HL-60 (cell line): ENCODE measurements at regions not wholly inside any gene's neighbourhood (a gene's known extent, or its start where the extent isn't known, plus 50 kb on each side); places are given as distances from the start of the nearest gene placed in this dataset.

ENCODE experiments used
- DNase-seq, 2 experiments: peaks; one replicate each; pipeline ENCODE4 v3.0.0-alpha.2; 2010 to 2020; ENCODE audit warnings: low read depth in 1 of 2, low spot score in 1 of 2
- H3K27ac ChIP-seq: fragments of 250-450 bp; sonication (Bioruptor Pico); replicated peaks from 2 replicates; pipeline ENCODE4 v1.5.1; 2020; ENCODE audit warnings: mild to moderate bottlenecking, moderate library complexity
- H3K27me3 ChIP-seq: fragments of 250-450 bp; sonication (Bioruptor Pico); 2 replicates; pipeline ENCODE4 v1.5.1; 2021; ENCODE audit warnings: mild to moderate bottlenecking, moderate library complexity; ENCODE audit not compliant: insufficient read depth, poor library complexity, severe bottlenecking
- H3K4me3 ChIP-seq: replicated peaks from 2 replicates; pipeline ENCODE4 v1.5.1; 2011; ENCODE audit warnings: mild to moderate bottlenecking, control low read depth, low read length; ENCODE audit not compliant: insufficient read depth
- CTCF ChIP-seq: IDR thresholded peaks from one replicate; pipeline ENCODE4 v1.5.1; 2011; ENCODE audit warnings: low read length, control low read depth, inconsistent platforms; ENCODE audit not compliant: insufficient read depth
- GABPA ChIP-seq: IDR thresholded peaks from 2 replicates; pipeline ENCODE4 v1.6.1; 2012; ENCODE audit warnings: low read depth
- POLR2AphosphoS5 ChIP-seq: IDR thresholded peaks from 2 replicates; pipeline ENCODE4 v1.6.1; 2012; ENCODE audit warnings: low read depth
- REST ChIP-seq: IDR thresholded peaks from 2 replicates; pipeline ENCODE4 v1.6.1; 2012; ENCODE audit warnings: low read depth; ENCODE audit not compliant: insufficient replicate concordance
- SPI1 ChIP-seq: IDR thresholded peaks from 2 replicates; pipeline ENCODE4 v1.6.1; 2012; ENCODE audit warnings: low read depth, mild to moderate bottlenecking, borderline replicate concordance

- H3K4me3 ChIP-seq, result no peak overlapping the region
- no peaks in the 10 kb centered on the region for H3K27me3 ChIP-seq
- no peak for TF ChIP-seq REST
- no peak for TF ChIP-seq POLR2AphosphoS5
- no peak for TF ChIP-seq GABPA
- TF ChIP-seq CTCF, result no peak
- no peak for TF ChIP-seq SPI1
- no peak overlapping the region for H3K27ac ChIP-seq
- DNase-seq, result no peak
Observed at GRCh38 chr12:74983917-74984316, 225.7 kb downstream of the KCNC2 start.

GRCh38 chr12:74984631-74985030, 225.0 kb downstream of the KCNC2 start:
- Histone ChIP-seq H3K4me3 (no peak overlapping the region), H3K27ac (no peak overlapping the region), H3K27me3 (no peaks in the 10 kb centered on the region)
- no peak for DNase-seq
- TF ChIP-seq REST, result no peak
- no peak for TF ChIP-seq GABPA
- no peak for TF ChIP-seq SPI1
- TF ChIP-seq POLR2AphosphoS5, result no peak
- TF ChIP-seq CTCF, result no peak

- Histone ChIP-seq H3K4me3 (no peak overlapping the region), H3K27me3 (no peaks in the 10 kb centered on the region), H3K27ac (no peak overlapping the region)
- TF ChIP-seq SPI1 (no peak), GABPA (no peak), POLR2AphosphoS5 (no peak), REST (no peak), CTCF (no peak)
- no peak for DNase-seq
Observed at GRCh38 chr12:74985293-74985985, 224.2 kb downstream of the KCNC2 start.
